IPS-18a (cell line): ENCODE measurements at regions not wholly inside any gene's neighbourhood (a gene's known extent, or its start where the extent isn't known, plus 50 kb on each side); places are given as distances from the start of the nearest gene placed in this dataset.

Experiments used
- H3K27ac ChIP-seq: one replicate; pipeline ENCODE4 v1.5.1; 2013; ENCODE audit warnings: low read length
- H3K27me3 ChIP-seq: one replicate; pipeline ENCODE4 v1.6.1; 2013; ENCODE audit warnings: mild to moderate bottlenecking, low read length; ENCODE audit not compliant: control insufficient read depth, insufficient read depth
- H3K36me3 ChIP-seq: one replicate; pipeline ENCODE4 v1.6.1; 2013; ENCODE audit warnings: low read depth, low read length; ENCODE audit not compliant: control insufficient read depth
- H3K4me1 ChIP-seq: one replicate; pipeline ENCODE4 v1.6.1; 2013; ENCODE audit warnings: low read depth, low read length; ENCODE audit not compliant: control insufficient read depth
- H3K4me3 ChIP-seq: one replicate; pipeline ENCODE4 v1.5.1; 2013; ENCODE audit warnings: low read length
- H3K9ac ChIP-seq: one replicate; pipeline ENCODE4 v1.6.1; 2013; ENCODE audit warnings: mild to moderate bottlenecking, low read length, moderate library complexity
- H3K9me3 ChIP-seq: one replicate; pipeline ENCODE4 v1.6.1; 2013; ENCODE audit warnings: low read depth, low read length; ENCODE audit not compliant: control insufficient read depth

GRCh38 chr15:95975212-95975611 is 355.3 kb upstream of the NR2F2 start:
- no peaks in the 10 kb centered on the region for H3K27me3 ChIP-seq
- no peak overlapping the region for H3K9ac ChIP-seq
- no peaks in the 10 kb centered on the region for H3K9me3 ChIP-seq
- no peaks in the 10 kb centered on the region for H3K4me1 ChIP-seq
- no peak overlapping the region for H3K27ac ChIP-seq
- H3K36me3 ChIP-seq = no peaks in the 10 kb centered on the region
- H3K4me3 ChIP-seq = no peak overlapping the region

GRCh38 chr15:95979286-95979685 is 351.2 kb upstream of the NR2F2 start:
- no peaks in the 10 kb centered on the region for H3K4me1 ChIP-seq
- H3K27ac ChIP-seq = no peak overlapping the region
- no peaks in the 10 kb centered on the region for H3K27me3 ChIP-seq
- H3K9me3 ChIP-seq = no peaks in the 10 kb centered on the region
- no peaks in the 10 kb centered on the region for H3K36me3 ChIP-seq
- H3K9ac ChIP-seq = no peak overlapping the region
- no peak overlapping the region for H3K4me3 ChIP-seq

GRCh38 chr15:95981209-95981608 is 349.3 kb upstream of the NR2F2 start:
- Histone ChIP-seq H3K27ac (no peak overlapping the region), H3K4me3 (no peak overlapping the region), H3K9me3 (no peaks in the 10 kb centered on the region), H3K27me3 (no peaks in the 10 kb centered on the region), H3K9ac (no peak overlapping the region), H3K4me1 (no peaks in the 10 kb centered on the region), H3K36me3 (no peaks in the 10 kb centered on the region)

- Histone ChIP-seq H3K27me3 (no peaks in the 10 kb centered on the region), H3K4me3 (no peak overlapping the region), H3K9me3 (no peaks in the 10 kb centered on the region), H3K27ac (no peak overlapping the region), H3K9ac (no peak overlapping the region), H3K4me1 (peaks cover 16% of the 10 kb centered on the region), H3K36me3 (no peaks in the 10 kb centered on the region)
Measured at GRCh38 chr15:95987299-95987698, 343.2 kb upstream of the NR2F2 start.

GRCh38 chr15:95987886-95988573 is 342.5 kb upstream of the NR2F2 start:
- Histone ChIP-seq H3K27ac (no peak overlapping the region), H3K9me3 (no peaks in the 10 kb centered on the region), H3K4me3 (no peak overlapping the region), H3K27me3 (no peaks in the 10 kb centered on the region), H3K36me3 (no peaks in the 10 kb centered on the region), H3K9ac (no peak overlapping the region), H3K4me1 (peaks cover 16% of the 10 kb centered on the region)

GRCh38 chr15:95988574-95988887 is 342.0 kb upstream of the NR2F2 start:
- Histone ChIP-seq H3K9me3 (no peaks in the 10 kb centered on the region), H3K36me3 (no peaks in the 10 kb centered on the region), H3K27ac (no peak overlapping the region), H3K4me3 (no peak overlapping the region), H3K4me1 (peaks cover 16% of the 10 kb centered on the region), H3K27me3 (no peaks in the 10 kb centered on the region), H3K9ac (no peak overlapping the region)

- no peak overlapping the region for H3K9ac ChIP-seq
- H3K4me1 ChIP-seq = peaks cover 16% of the 10 kb centered on the region
Measured at GRCh38 chr15:95989392-95989791, 341.1 kb upstream of the NR2F2 start.

GRCh38 chr15:95990833-95991232 is 339.7 kb upstream of the NR2F2 start:
- no peaks in the 10 kb centered on the region for H3K9me3 ChIP-seq
- no peak overlapping the region for H3K4me3 ChIP-seq
- H3K4me1 ChIP-seq = peaks cover 16% of the 10 kb centered on the region
- no peak overlapping the region for H3K9ac ChIP-seq
- H3K36me3 ChIP-seq = no peaks in the 10 kb centered on the region
- H3K27me3 ChIP-seq = no peaks in the 10 kb centered on the region
- no peak overlapping the region for H3K27ac ChIP-seq

More at GRCh38 chr15:95989392-95989791, 341.1 kb upstream of the NR2F2 start:
- H3K9me3 ChIP-seq = no peaks in the 10 kb centered on the region
- H3K27ac ChIP-seq = no peak overlapping the region
- no peak overlapping the region for H3K4me3 ChIP-seq
- no peaks in the 10 kb centered on the region for H3K27me3 ChIP-seq
- no peaks in the 10 kb centered on the region for H3K36me3 ChIP-seq

- no peaks in the 10 kb centered on the region for H3K27me3 ChIP-seq
- no peak overlapping the region for H3K9ac ChIP-seq
- H3K4me3 ChIP-seq = no peak overlapping the region
- no peaks in the 10 kb centered on the region for H3K9me3 ChIP-seq
- no peaks in the 10 kb centered on the region for H3K36me3 ChIP-seq
- no peak overlapping the region for H3K27ac ChIP-seq
- H3K4me1 ChIP-seq = no peaks in the 10 kb centered on the region
Measured at GRCh38 chr15:95994418-95994817, 336.1 kb upstream of the NR2F2 start.

- Histone ChIP-seq H3K36me3 (no peaks in the 10 kb centered on the region), H3K27ac (no peak overlapping the region), H3K4me1 (no peaks in the 10 kb centered on the region), H3K9me3 (no peaks in the 10 kb centered on the region), H3K4me3 (no peak overlapping the region), H3K27me3 (no peaks in the 10 kb centered on the region), H3K9ac (no peak overlapping the region)
Measured at GRCh38 chr15:95995375-95996168, 334.9 kb upstream of the NR2F2 start.

- H3K4me3 ChIP-seq = no peak overlapping the region
- no peaks in the 10 kb centered on the region for H3K27me3 ChIP-seq
- no peaks in the 10 kb centered on the region for H3K36me3 ChIP-seq
- no peaks in the 10 kb centered on the region for H3K9me3 ChIP-seq
- H3K9ac ChIP-seq = no peak overlapping the region
- H3K27ac ChIP-seq = no peak overlapping the region
- H3K4me1 ChIP-seq = no peaks in the 10 kb centered on the region
Measured at GRCh38 chr15:95996494-95996893, 334.0 kb upstream of the NR2F2 start.

GRCh38 chr15:95998935-95999334 is 331.6 kb upstream of the NR2F2 start:
- H3K36me3 ChIP-seq = no peaks in the 10 kb centered on the region
- no peak overlapping the region for H3K9ac ChIP-seq
- H3K4me3 ChIP-seq = no peak overlapping the region
- no peaks in the 10 kb centered on the region for H3K9me3 ChIP-seq
- H3K27me3 ChIP-seq = no peaks in the 10 kb centered on the region
- no peak overlapping the region for H3K27ac ChIP-seq
- H3K4me1 ChIP-seq = no peaks in the 10 kb centered on the region
